Parathyroid adenoma (tissue), 2 donors: ENCODE measurements at regions not wholly inside any gene's neighbourhood (a gene's known extent, or its start where the extent isn't known, plus 50 kb on each side); places are given as distances from the start of the nearest gene placed in this dataset.

ENCODE experiments used
- H2AFZ ChIP-seq: fragments of 300-600 bp; sonication (generic); one replicate; pipeline ENCODE4 v1.7.0; 2017; ENCODE audit warnings: antibody characterized with exemption, mild to moderate bottlenecking
- H3K27ac ChIP-seq: fragments of 300-600 bp; sonication (generic); one replicate; pipeline ENCODE4 v1.7.0; 2017
- H3K27me3 ChIP-seq: fragments of 300-600 bp; sonication (generic); one replicate; pipeline ENCODE4 v1.7.0; 2017; ENCODE audit warnings: low read length; ENCODE audit not compliant: control insufficient read depth, insufficient read depth
- H3K36me3 ChIP-seq: fragments of 300-600 bp; sonication (generic); one replicate; pipeline ENCODE4 v1.7.0; 2017; ENCODE audit warnings: low read length; ENCODE audit not compliant: control insufficient read depth, insufficient read depth
- H3K4me1 ChIP-seq: fragments of 300-600 bp; sonication (generic); one replicate; pipeline ENCODE4 v1.7.0; 2017; ENCODE audit warnings: control low read depth
- H3K4me2 ChIP-seq: fragments of 300-600 bp; sonication (generic); one replicate; pipeline ENCODE4 v1.7.0; 2017; ENCODE audit warnings: low read length
- H3K4me3 ChIP-seq: fragments of 300-600 bp; sonication (generic); one replicate; pipeline ENCODE4 v1.7.0; 2017; ENCODE audit warnings: low read depth, low read length
- H3K79me2 ChIP-seq: fragments of 300-600 bp; sonication (generic); one replicate; pipeline ENCODE4 v1.7.0; 2017; ENCODE audit warnings: control low read depth
- H3K9ac ChIP-seq: fragments of 300-600 bp; sonication (generic); one replicate; pipeline ENCODE4 v1.7.0; 2017; ENCODE audit warnings: mild to moderate bottlenecking
- H3K9me3 ChIP-seq: fragments of 300-600 bp; sonication (generic); one replicate; pipeline ENCODE4 v1.7.0; 2017; ENCODE audit warnings: low read length; ENCODE audit not compliant: control insufficient read depth
- TF ChIP-seq, protein P1 (sequence below): fragments of 300-600 bp; sonication (generic); IDR thresholded peaks from one replicate; pipeline ENCODE4 v1.7.0; 2017; ENCODE audit warnings: antibody characterized with exemption, mild to moderate bottlenecking
- donor health status: primary hyperparathyroidism.

DNA sequence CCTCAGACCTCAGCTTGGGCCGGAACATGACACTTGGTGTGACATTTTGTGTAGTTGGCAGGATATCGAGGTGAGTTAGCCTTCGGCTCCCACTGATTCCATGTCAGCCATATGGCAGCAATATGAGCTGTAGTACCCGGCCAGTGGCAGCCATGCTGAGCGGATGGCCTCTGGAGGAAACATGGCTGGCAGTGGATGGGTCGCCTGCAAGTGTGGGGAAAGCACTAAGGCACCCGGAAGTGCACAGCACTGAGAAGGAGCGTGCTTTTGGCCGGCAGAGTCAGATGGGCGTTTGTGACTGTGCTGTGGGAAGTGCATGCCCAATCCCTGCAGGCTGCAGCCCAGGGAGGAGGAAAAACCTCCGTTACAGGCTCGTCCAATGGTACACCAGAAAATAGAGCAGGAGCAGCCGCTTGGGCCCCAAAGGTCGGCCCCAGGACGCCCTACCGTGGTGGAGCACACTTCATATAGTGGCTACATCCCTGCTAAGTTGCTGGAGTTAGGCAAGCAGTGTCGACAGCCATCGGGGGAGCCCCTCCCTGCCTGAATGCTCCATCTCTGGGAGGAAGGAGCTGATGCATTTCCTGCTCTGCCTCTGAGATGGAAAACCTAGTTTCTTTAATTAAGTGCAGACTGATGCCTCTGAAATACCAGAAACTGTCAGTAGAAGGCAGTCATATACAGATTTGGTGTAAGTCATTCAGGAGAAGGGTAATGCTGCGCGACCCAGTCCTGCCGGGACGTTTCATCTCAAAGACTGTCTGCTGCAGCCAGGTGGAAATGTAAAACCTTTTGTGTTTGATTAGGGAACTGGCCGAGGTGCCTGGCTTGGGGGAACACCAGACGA, 2185.8 kb upstream of the ACO1 start:
- Histone ChIP-seq H3K4me3 (no peak overlapping the region), H3K4me2 (no peak overlapping the region), H3K27ac (no peak overlapping the region), H3K4me1 (no peaks in the 10 kb centered on the region), H3K9ac (no peak overlapping the region), H3K9me3 (no peaks in the 10 kb centered on the region), H3K36me3 (no peaks in the 10 kb centered on the region), H2AFZ (no peak overlapping the region), H3K27me3 (no peaks in the 10 kb centered on the region), H3K79me2 (no peaks in the 10 kb centered on the region)
- TF ChIP-seq, protein P1, sequence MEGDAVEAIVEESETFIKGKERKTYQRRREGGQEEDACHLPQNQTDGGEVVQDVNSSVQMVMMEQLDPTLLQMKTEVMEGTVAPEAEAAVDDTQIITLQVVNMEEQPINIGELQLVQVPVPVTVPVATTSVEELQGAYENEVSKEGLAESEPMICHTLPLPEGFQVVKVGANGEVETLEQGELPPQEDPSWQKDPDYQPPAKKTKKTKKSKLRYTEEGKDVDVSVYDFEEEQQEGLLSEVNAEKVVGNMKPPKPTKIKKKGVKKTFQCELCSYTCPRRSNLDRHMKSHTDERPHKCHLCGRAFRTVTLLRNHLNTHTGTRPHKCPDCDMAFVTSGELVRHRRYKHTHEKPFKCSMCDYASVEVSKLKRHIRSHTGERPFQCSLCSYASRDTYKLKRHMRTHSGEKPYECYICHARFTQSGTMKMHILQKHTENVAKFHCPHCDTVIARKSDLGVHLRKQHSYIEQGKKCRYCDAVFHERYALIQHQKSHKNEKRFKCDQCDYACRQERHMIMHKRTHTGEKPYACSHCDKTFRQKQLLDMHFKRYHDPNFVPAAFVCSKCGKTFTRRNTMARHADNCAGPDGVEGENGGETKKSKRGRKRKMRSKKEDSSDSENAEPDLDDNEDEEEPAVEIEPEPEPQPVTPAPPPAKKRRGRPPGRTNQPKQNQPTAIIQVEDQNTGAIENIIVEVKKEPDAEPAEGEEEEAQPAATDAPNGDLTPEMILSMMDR = no peak

DNA sequence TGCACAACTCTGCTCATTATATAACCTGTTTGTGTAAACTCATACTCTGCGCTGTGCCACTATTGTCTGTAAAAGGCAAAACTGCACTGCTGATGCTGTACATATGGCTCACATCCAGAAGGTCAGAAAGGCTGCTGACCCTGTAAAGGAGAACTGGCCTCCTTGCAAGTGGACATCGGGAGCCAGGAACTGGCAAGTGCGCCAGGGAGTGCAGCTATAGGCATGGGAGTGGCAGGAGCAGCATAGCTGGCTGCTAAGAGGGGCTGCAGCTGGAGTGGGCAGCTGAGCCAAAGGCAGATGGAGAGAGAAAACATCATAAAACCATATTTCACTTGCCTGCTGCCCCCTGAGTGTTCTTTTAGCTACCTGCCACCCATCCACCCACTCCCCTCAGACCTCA, 2183.4 kb upstream of the ACO1 start:
- Histone ChIP-seq H3K9ac (no peak overlapping the region), H3K27me3 (no peaks in the 10 kb centered on the region), H3K4me1 (no peaks in the 10 kb centered on the region), H2AFZ (no peak overlapping the region), H3K4me3 (no peak overlapping the region), H3K4me2 (no peak overlapping the region), H3K36me3 (no peaks in the 10 kb centered on the region), H3K27ac (no peak overlapping the region), H3K9me3 (no peaks in the 10 kb centered on the region), H3K79me2 (no peaks in the 10 kb centered on the region)
- TF ChIP-seq, protein P1 = no peak

DNA sequence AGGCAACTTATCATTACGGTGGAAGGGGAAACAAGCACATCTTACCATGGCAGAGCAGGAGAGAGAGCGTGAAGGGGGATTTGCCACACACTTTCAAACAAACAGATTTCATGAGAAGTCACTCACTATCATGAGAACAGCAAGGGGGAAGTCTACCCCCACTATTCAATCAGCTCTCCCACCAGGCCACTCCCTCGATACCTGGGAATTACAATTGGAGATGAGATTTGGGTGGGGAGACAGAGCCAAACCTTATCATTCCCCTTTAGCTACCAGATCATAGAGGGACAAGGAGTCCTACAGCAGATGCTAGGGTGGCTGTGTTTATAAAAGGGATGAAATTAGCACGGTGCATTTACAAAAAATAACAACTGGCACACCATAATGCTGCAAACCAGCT, 2149.4 kb upstream of the ACO1 start:
- TF ChIP-seq, protein P1 = no peak
- Histone ChIP-seq H3K36me3 (no peaks in the 10 kb centered on the region), H3K4me3 (no peak overlapping the region)

DNA sequence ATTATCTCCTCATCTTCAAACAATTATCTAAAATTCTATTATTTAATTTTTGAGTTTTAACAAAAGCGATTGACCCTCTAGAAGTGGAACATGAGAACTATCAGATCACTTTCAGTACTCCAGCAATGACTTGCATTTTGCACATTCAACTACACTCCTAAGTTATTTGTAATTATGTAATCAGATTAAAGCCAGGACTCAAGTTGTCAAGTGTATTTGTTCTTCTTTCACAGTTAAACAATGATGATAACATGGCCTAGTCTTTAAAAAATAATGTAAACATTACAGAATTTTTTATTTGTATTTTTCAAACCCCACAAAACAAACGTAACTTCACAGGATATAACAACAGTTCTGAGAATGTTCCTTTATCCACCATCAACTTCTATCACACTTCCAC, 2148.9 kb upstream of the ACO1 start:
- no peaks in the 10 kb centered on the region for H3K4me1 ChIP-seq
- no peak overlapping the region for H3K4me2 ChIP-seq
- no peaks in the 10 kb centered on the region for H3K27me3 ChIP-seq
- no peaks in the 10 kb centered on the region for H3K79me2 ChIP-seq
- no peak overlapping the region for H3K4me3 ChIP-seq
- H3K27ac ChIP-seq = no peak overlapping the region
- H3K9ac ChIP-seq = no peak overlapping the region
- no peak overlapping the region for H2AFZ ChIP-seq
- TF ChIP-seq, protein P1 = no peak
- H3K36me3 ChIP-seq = no peaks in the 10 kb centered on the region
- no peaks in the 10 kb centered on the region for H3K9me3 ChIP-seq

More for the DNA sequence above, 2149.4 kb upstream of the ACO1 start:
- no peak overlapping the region for H3K9ac ChIP-seq
- no peaks in the 10 kb centered on the region for H3K27me3 ChIP-seq
- no peaks in the 10 kb centered on the region for H3K4me1 ChIP-seq
- H2AFZ ChIP-seq = no peak overlapping the region
- no peak overlapping the region for H3K27ac ChIP-seq
- no peaks in the 10 kb centered on the region for H3K9me3 ChIP-seq
- H3K4me2 ChIP-seq = no peak overlapping the region
- no peaks in the 10 kb centered on the region for H3K79me2 ChIP-seq

DNA sequence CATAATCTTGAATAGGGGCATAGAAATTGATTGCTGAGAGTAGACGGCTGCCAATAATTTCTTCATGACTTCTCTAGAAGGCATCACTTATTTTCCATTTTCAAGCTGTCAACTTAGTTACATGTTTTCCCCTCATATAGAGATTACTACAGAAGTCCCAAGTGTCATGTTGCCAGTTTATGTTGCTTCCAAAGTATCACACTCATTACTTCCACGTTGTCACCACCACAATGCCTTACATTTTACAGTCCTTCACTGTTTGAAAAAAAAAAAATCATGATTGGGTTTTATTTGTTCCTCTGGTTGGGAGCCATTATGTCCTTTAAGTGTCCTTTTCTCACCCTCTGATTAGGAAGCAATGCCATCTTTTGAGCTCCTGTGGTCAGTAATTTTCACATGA, 2144.6 kb upstream of the ACO1 start:
- no peaks in the 10 kb centered on the region for H3K79me2 ChIP-seq
- H3K27me3 ChIP-seq = no peaks in the 10 kb centered on the region
- H3K4me1 ChIP-seq = no peaks in the 10 kb centered on the region
- no peak overlapping the region for H2AFZ ChIP-seq
- H3K4me3 ChIP-seq = no peak overlapping the region
- no peaks in the 10 kb centered on the region for H3K36me3 ChIP-seq
- H3K9ac ChIP-seq = no peak overlapping the region
- TF ChIP-seq, protein P1 = no peak
- H3K27ac ChIP-seq = no peak overlapping the region
- no peaks in the 10 kb centered on the region for H3K9me3 ChIP-seq
- H3K4me2 ChIP-seq = no peak overlapping the region
